Endothelial cell of umbilical vein (primary cell): ENCODE measurements at regions not wholly inside any gene's neighbourhood (a gene's known extent, or its start where the extent isn't known, plus 50 kb on each side); places are given as distances from the start of the nearest gene placed in this dataset.

ENCODE experiments used
- CTCF ChIP-seq, 2 donors: IDR thresholded peaks; 1 replicate in 1 of 2; 2 replicates in 1 of 2; pipeline ENCODE4 v1.5.1; 2011; ENCODE audit warnings: low read length in 2 of 2, mild to moderate bottlenecking in 2 of 2, moderate library complexity in 2 of 2, control low read depth in 1 of 2, inconsistent platforms in 1 of 2, low read depth in 1 of 2; ENCODE audit not compliant: insufficient read depth in 1 of 2; ENCODE audit errors: extremely low read depth in 1 of 2
- EZH2 ChIP-seq: IDR thresholded peaks from 2 replicates; pipeline ENCODE4 v1.6.1; 2012; ENCODE audit warnings: borderline replicate concordance, low read depth, mild to moderate bottlenecking, moderate library complexity, low read length, inconsistent platforms; ENCODE audit not compliant: severe bottlenecking
- JUN ChIP-seq: IDR thresholded peaks from 2 replicates; pipeline ENCODE4 v1.6.1; 2011; ENCODE audit warnings: borderline replicate concordance, low read depth; ENCODE audit not compliant: insufficient read length, insufficient read depth
- MAX ChIP-seq: IDR thresholded peaks from 2 replicates; pipeline ENCODE4 v1.6.1; 2011; ENCODE audit not compliant: insufficient read depth, insufficient read length
- MYC ChIP-seq: IDR thresholded peaks from one replicate; pipeline ENCODE4 v1.6.1; 2011; ENCODE audit warnings: mild to moderate bottlenecking, low read depth, low read length
- POLR2A ChIP-seq: IDR thresholded peaks from 2 replicates; pipeline ENCODE4 v1.6.1; 2012; ENCODE audit warnings: low read depth, mild to moderate bottlenecking, control low read depth, low read length
- POLR2AphosphoS5 ChIP-seq: IDR thresholded peaks from 2 replicates; pipeline ENCODE4 v1.6.1; 2012; ENCODE audit warnings: low read depth, mild to moderate bottlenecking, control low read depth, low read length, moderate library complexity; ENCODE audit not compliant: insufficient read depth

- no peak for TF ChIP-seq CTCF (IDR thresholded peaks at IDR 0.05; ENCODE audit: extremely low read depth in 1 of 2, insufficient read depth in 1 of 2, low read depth in 1 of 2, low read length in 2 of 2)
- TF ChIP-seq MAX: no peak
- no peak for TF ChIP-seq POLR2AphosphoS5
- no peak for TF ChIP-seq EZH2
- TF ChIP-seq MYC: no peak
- no peak for TF ChIP-seq POLR2A
- TF ChIP-seq JUN: no peak
Observed at GRCh38 chr3:966341-966740, 126.5 kb upstream of the CNTN6 start.
